OCI-LY3 (cell line): ENCODE measurements at regions not wholly inside any gene's neighbourhood (a gene's known extent, or its start where the extent isn't known, plus 50 kb on each side); places are given as distances from the start of the nearest gene placed in this dataset.

ENCODE experiments used
- EZH2phosphoT487 ChIP-seq: fragments of 200-600 bp; shearing (Covaris generic); IDR thresholded peaks from 2 replicates; pipeline ENCODE4 v1.6.1; 2018; ENCODE audit warnings: antibody characterized with exemption, mixed run types, low read depth
- TF ChIP-seq, protein P1 (sequence below): fragments of 200-600, 300-600 bp; sonication (generic); IDR thresholded peaks from 2 replicates; pipeline ENCODE4 v1.5.1; 2014; ENCODE audit warnings: antibody characterized with exemption, low read length, low read depth

DNA sequence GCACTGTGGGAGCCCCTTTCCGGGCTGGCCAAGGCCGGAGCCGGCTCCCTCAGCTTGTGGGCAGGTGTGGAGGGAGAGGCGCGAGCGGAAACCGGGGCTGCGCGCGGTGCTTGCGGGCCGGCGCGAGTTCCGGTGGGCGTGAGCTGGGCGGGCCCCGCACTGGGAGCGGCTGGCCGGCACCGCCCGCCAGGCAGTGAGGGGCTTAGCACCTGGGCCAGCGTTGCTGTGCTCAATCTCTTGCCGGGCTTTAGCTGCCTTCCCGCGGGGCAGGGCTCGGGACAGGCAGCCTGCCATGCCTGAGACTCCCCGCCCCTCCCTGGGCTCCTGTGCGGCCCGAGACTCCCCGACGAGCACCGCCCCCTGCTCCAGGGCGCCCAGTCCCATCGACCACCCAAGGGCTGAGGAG is 405.2 kb upstream of the PRR20A start:
- TF ChIP-seq, protein P1, sequence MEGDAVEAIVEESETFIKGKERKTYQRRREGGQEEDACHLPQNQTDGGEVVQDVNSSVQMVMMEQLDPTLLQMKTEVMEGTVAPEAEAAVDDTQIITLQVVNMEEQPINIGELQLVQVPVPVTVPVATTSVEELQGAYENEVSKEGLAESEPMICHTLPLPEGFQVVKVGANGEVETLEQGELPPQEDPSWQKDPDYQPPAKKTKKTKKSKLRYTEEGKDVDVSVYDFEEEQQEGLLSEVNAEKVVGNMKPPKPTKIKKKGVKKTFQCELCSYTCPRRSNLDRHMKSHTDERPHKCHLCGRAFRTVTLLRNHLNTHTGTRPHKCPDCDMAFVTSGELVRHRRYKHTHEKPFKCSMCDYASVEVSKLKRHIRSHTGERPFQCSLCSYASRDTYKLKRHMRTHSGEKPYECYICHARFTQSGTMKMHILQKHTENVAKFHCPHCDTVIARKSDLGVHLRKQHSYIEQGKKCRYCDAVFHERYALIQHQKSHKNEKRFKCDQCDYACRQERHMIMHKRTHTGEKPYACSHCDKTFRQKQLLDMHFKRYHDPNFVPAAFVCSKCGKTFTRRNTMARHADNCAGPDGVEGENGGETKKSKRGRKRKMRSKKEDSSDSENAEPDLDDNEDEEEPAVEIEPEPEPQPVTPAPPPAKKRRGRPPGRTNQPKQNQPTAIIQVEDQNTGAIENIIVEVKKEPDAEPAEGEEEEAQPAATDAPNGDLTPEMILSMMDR, result no peak
- TF ChIP-seq EZH2phosphoT487, result no peak
